GM19023 (cell line): ENCODE measurements at regions not wholly inside any gene's neighbourhood (a gene's known extent, or its start where the extent isn't known, plus 50 kb on each side); places are given as distances from the start of the nearest gene placed in this dataset.
"Not testable (repeated sequence)": the region's sequence is repeated elsewhere in the genome, so short reads cannot be mapped to it uniquely, and the experiment has no call there.

Source experiments
- ATAC-seq: cut with Tn5 transposase; IDR thresholded peaks from one replicate; pipeline ENCODE4 v1.9.1; 2021; ENCODE audit warnings: mild to moderate bottlenecking, moderate library complexity; ENCODE audit not compliant: unreplicated experiment

DNA sequence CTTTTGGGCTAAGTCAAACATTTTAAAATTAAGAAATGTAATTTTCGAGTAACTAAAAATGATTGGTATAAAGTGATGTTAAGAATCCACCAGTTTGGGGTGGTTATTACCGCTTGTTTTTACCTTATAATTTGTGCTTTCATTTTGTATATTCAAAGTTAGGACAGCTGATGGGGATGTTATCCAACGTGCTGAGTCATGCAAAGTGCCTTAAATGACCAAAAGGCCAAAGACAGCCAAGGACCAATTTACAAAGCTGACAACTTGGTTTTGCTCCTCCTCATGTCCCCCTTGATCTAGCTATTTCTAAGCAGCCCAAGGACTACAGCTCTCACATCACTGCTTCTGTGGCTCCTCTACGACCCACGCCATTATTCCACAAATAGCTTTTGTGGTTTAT is 181.4 kb upstream of the PCDH7 start:
- ATAC-seq, result no peak

DNA sequence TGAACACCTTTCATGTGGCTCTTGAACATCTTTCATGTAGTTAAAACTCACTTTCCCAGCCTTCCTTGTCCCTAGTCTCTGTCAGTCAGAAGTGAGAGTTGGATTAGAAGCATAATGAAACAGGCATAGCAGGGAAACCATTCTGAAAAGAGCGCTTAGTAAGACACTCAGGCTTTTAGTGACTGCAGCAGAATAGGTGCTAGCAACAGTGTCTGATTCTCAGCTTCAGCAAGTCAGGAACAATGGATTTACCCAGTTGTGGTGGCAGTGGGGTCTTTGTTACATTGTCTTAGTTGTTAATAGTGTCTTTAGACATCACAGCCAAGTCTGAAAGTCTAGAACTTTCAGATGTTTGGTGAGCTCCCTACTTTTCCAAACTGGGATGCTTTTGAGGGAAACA is 177.1 kb upstream of the PCDH7 start:
- ATAC-seq, result no peak

DNA sequence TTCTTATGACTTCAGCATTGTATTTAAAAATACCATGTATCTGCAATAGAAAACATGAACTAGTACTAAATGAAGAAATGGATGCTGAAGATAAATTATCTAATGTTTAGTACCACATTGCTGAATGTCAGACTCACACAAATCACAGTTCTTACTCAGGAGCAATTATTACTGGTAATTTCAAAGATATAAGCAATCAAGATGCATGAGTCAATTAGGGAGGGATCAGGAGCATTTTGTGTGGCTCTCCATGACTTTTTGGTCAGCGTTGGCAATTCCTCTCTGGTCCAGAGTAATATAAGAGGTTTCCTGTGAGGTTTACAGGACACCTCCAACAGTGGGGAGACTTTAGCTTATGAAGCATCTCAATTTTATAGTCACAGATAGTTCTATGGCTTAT is 167.0 kb upstream of the PCDH7 start:
- no peak for ATAC-seq

DNA sequence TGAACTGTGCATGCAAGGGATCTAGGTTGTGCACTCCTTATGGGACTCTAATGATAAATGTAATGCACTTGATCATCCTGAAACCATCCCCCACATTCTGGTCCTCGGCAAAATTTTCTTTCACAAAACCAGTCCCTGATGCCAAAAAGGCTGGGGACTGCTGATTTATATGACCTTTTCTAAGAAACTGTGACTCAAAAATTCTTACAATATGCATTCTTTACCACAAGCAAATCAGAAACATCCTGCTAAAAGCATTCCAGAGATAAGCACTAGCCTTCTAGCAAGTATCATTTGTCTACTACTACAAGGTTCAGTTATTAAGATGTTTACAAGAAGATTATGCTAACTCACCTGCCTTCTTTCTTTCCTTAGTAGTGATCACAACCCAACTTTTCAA is 166.5 kb upstream of the PCDH7 start:
- ATAC-seq, result no peak

DNA sequence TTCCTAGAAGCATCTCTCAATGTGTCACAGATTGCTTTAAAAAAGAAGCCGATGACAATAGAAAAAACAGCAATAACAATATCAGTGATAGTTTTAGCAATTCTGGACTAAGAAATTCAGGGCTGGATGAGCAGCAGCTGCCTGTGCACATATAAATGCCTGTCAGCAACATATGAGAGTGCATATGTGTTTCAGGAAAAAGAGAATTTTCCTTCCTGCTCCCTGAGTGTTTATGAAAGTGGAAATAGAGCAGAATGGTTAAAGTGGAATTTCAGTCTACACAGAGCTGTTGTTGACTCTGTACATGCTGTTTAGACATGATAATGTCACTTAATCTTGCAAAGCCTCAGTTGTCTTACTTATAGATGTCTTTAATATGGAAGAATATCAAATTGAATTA is 164.4 kb upstream of the PCDH7 start:
- no peak for ATAC-seq

DNA sequence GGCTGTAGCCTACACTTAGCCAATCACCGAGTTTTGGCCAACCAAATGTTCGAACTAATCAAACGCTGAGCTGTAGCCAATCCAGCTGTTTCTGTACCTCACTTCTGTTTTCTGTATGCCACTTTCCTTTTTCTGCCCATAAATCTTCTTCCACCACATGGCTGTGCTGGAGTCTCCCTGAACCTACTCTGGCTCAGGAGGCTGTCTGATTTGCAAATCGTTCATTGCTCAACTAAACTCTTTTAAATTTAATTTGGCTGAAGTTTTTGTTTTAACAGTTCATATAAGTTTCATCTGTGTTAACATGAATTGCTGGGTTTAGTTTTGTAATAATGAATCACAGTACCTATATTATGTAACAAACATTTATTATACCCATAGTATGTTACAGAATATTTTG is 160.7 kb upstream of the PCDH7 start:
- no peak for ATAC-seq

DNA sequence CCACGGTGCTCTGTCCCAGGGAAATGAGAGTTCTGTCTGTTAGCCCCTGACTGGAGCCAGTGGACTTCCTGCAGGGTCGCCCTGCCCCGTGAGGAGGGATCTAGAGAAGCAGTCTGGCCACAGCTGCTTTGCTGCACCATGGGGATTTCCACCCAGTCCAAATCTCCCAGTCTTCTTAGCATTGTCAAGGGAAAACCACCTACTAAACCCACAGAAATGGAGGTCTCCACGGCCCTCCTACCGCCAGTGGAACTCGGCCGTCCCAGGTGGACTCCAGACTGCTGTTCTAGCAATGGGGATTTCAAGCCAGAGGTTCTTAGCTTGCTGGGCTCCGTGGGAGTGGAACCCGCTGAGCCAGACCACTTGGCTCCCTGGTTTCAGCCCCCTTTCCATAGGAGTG is 133.3 kb upstream of the PCDH7 start:
- no peak for ATAC-seq

DNA sequence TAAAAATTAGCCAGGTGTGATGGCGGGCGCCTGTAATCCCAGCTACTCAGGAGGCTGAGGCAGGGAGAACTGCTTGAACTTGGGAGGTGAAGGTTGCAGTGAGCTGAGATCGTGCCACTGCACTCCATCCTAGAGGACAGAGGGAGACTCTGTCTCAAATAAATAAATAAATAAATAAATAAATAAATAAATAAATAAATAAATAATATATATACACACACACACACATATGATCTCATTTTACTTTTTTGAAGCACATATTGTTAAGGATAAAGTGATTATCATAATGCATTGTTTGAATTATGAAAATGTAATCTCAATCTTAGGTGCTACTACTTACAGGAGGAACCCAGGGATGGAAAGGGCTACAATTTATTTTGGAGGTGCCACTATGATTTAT is 130.5 kb upstream of the PCDH7 start:
- ATAC-seq, result not testable (repeated sequence)

DNA sequence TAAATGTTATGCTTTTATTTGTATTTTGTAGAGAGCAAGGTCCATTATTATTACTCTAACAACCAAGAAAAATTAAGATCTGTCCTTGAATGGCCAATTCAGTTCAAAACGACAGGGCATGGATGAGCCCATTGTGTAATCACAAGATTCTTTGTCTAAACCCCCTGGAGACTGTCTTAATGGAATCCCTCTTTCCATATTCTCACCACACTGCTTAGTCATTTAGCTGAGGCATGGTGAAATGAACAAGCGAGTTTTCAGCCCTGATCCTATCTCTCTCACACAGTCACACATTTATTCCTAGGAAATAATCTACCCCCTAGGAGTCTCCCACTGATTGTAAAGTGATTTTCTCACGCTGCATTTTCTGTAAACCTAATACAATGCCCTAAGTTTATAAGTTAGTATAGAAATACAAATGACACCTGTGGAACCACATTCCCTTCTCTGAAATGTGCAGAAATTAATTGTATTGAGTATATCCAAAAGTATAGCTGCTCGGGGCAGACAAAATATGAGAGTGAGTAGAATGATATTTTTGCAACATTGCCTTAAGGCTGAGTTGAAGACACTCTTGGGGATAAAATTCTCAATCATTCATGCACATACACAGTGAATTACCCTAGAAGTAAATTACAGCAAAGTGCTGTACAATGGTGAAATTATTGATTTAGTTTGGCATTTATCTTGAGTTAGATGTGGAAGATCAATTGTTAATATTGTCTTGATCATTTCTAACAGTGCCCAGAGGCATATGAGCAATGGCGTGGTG is 119.7 kb upstream of the PCDH7 start:
- ATAC-seq, result no peak

DNA sequence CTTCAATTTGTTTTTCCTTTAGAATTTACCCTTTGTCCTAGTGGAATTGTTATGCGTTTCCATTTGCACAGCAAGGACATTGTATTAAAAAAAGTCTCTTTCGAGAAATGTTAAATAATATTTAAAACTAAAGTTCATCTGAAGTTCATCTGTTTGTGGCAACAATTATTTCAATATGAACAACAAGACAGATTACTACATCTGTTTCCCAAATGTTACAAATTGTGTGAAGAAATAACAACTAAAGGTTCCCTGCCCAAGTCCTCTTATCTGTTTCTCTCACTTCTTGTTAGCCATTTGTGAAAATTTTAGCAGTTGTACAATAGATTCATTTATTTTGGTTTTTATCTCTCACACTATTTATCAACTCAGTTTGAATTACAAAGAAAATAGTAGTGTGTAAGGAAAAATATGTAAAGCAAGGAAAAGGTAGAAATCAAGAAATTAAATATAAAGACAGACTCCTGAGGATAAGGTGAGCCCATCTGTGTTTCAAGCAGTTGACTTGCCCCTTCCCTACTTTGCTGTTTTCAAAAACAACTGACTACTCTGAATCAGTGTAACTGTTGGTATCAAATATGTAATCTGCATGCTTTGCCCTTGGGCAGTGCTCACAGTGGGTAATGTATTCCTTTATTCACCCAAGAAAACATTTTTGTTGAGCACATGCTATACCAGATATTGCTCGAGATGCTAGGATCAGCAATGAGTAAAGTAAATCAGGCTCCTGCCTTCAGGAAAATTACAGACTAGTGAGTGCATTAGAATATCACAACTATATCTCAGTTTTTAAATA is 118.9 kb upstream of the PCDH7 start:
- ATAC-seq, result no peak

DNA sequence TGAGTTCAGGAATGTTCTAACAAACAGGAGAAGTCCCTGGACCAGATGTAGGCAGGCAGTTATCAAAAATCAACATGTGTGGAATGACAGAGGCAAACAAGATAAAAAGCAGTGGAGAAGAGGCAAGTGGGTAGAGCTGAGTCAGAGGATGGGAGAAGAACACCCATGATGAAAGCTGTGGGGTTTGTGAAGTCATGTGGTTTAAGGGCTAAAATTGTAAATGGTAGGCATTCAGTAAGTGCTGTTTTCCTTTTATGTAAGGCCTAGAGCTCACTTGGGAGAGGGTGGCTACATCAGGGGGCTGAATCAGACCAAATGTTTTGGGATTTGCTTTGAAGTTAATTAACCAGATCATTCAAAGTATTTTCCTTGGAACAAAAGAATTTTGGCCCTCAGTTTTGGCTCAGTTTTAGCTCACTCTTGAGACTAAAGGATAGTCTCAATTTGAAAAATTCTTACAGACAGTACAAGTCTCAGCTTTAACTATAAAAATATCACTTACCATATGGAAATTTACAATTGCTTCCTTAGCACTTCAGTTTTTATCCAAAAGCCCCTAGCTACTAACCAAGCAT is 114.5 kb upstream of the PCDH7 start:
- no peak for ATAC-seq

DNA sequence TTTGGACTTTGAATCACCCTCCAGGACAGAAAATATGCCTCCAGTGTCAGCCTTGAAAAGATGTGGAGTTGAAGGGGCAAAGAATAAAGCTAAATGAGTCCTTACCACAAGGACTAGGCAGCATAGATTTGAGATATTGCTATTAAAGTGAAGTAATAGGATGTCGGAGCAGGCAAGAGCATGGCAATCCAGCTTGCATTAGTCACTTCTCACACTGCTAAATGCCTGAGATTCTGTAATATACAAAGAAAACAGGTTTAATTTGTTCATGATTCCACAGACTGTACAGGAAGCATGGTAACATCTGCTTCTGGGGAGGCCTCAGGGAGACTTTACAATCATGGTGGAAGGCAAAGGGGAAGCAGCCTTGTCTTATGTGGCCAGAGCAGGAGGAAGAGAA is 109.8 kb upstream of the PCDH7 start:
- no peak for ATAC-seq

DNA sequence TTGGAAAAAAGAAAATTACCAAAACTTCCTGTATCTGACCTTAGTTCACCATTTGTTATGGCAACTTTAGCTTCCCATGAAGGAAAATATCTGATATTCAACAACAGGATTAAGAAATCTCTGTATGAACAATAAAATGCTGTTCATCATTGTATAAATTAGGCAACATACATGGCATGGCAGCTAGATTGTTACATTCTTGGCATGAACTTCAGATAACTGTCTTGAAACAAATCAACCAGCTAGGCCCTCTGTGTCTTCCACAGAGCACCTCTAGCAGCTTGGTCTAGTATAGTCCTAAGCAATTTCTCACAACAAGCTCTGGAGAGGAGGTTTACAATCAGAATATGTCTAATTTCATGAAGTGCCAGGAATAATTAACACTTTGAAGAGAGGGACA is 105.4 kb upstream of the PCDH7 start:
- no peak for ATAC-seq

DNA sequence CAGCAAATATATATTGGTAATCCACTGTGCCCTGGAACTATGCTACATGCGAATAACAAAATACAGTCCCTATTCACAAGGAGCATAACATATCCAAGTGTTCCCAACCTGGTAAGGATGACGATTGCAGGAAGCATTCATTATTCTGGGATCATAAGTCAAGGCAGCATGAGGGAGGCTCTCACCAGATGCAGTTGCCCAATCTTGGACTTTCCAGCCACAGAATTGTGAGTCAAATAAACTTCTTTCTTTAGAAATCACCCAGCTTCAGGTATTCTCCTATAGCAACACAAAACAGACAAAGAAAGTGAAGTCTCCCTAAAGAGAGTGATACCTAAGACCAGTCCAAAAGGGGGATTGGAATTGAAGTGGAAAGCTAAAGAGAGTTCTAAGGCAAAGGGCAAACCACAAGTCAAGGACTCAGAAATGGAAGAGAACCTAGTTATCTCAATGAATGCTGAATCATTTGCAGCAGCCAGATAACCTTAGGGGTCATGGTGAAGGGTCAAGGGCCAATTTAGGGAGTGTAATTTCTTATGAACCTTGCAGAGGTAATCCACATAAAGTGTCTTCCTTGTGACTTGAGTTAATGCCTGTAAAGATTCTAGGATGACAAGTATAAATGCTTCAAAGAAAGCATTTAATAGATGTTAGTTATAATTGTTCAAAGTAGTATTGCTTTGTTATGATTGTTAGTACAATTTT is 103.1 kb upstream of the PCDH7 start:
- no peak for ATAC-seq

DNA sequence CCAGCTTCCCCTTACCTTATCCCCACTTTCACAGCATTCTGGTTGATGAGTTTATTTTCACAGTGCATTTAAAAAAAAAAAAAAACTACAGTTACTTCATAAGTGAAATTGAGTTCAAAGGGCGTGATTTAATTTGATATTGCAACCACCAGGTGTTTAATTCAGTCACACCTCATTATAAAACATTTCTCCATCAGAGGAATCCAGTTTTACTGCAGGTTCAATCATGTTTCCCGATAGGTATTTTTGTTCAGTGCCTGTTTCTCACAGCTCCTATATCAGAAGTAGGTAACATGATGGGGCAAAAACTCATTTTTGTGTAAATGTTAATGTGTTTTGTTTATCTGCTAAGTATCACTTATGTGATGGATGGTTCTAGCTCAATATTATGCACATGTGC is 102.3 kb upstream of the PCDH7 start:
- ATAC-seq, result no peak

DNA sequence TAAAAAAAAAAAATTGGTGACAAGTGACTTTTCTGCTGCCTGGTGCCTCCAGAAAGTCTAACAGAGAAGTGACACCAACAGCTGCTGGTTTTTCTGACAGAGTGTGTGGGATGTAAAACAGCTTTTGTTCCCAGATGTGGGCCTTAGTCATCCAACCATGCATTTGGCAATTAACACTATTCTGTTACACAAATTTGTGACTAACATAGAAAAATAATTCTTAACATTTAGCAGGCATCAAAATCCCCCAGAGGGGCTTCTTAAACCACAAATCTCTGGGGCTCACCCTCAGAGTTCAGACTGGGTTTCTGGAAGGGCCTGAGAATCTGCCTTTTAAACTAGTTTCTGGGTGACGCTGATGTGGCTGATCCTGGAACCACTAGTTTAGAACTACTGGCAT is 100.5 kb upstream of the PCDH7 start:
- ATAC-seq, result no peak

DNA sequence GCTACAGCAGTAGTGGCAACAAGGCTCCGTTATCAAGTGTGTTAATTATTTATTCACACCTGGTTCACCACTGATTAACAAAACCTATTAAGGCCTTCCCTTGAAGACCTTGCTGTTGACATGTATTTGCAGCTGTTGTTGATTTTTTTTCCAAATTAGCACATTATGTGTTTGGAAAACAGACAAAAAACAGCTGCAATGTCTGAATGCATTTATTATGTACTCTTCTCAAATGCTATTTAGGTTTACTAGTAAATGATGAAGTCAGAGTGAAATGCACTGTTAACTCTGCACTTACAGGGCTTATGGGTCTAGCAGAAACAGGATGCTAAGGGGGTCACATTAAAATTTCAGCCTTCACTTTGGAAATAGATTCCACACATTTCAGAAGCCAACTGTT is 99.5 kb upstream of the PCDH7 start:
- ATAC-seq, result no peak

DNA sequence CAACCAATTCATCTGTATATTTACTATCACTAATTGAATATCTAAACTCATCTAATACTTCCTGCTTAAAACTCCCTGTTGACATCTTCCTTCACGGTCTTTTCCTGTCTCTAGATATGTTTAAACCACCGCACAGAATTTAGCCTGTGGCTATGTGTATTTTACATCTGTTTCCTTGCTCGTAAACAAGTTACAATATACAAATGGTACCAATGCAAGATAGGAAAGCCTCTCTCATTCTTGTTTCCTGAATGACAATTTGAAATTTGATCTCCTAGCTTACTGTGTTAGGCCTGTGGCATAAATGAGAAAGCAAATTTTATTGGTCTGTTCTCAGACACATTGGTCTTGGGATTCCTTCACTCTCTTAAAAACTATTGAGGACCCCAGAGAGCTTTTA is 89.7 kb upstream of the PCDH7 start:
- no peak for ATAC-seq

DNA sequence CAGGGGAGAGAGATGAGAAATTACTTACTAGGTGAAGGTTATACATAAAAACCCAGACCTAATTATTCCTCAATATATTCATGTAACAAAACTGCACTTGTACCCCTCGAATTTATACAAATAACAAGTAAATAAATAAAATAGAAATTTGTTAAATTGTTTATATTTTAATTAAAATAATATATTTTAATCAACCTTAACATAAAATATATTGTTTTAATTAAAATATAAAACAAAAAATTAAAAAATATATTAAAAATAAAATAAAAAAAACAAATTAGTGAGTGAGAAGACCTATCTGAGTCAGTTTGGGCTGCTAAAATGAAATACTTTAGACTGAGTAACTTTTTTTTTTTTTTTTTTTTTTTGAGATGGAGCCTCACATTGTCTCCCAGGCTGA is 87.4 kb upstream of the PCDH7 start:
- no peak for ATAC-seq

DNA sequence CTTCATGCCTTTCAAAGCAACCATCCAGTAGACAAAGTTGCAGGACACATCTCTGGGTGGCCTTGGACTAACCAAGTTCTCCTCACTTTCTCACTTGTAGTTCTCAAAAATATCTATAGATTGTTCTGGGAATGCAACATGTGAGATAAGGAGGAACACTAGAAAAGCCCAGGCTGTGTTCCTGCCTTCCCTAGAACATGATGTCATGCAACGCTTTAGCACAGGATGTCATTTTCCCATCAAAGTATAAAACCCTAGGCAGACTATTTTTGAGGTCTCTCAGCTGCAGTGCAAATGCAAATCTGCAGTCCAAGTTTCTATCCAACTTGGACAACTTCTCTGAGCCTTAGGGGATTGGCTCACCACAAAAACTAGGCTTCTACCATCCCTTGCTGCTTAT is 78.8 kb upstream of the PCDH7 start:
- ATAC-seq, result no peak

DNA sequence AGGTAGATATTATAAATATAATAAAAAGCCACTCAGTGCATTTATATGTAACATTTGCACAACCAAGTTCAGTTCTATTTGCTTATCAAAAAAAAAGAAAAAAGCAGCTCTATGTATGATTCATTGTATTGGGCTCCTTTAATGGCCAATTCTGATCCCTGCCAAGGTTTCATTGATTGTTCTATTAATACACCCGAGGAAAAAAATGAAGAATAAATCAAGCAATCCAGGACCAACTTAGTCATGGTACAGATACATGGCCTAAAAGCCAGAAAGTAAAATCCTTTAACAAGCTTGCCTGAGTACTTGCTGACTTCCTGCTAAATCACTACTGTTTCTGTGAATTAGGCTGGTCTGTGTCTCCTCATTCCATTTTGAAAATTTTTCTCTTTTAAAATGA is 77.6 kb upstream of the PCDH7 start:
- ATAC-seq, result no peak

DNA sequence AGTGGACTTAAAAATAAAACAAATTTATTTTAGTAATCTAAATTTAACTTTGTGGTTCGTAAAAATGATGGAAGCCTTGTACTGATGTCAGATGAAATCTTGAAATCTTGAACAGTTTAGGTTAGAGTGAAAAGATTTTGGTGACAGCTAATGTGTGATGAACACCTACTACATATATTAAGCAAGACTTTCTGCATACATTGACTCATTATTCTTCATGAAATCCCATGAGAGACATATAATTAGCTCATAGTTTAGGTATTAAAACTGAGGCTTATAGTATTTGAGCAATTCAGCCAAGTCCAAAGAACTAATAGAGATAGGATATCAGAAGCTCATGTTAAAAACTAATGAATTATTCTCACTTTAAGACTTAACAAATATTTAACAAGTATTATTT is 66.9 kb upstream of the PCDH7 start:
- ATAC-seq, result no peak
